SU-DHL-6 (cell line): ENCODE measurements at regions not wholly inside any gene's neighbourhood (a gene's known extent, or its start where the extent isn't known, plus 50 kb on each side); places are given as distances from the start of the nearest gene placed in this dataset.

ENCODE experiments used
- CTCF ChIP-seq: fragments of 200-600 bp; sonication (generic); IDR thresholded peaks from one replicate; pipeline ENCODE4 v1.5.1; 2017; ENCODE audit warnings: antibody characterized with exemption, mild to moderate bottlenecking, low read length, moderate library complexity; ENCODE audit not compliant: insufficient read depth, poor library complexity, severe bottlenecking
- EZH2phosphoT487 ChIP-seq: fragments of 200-600 bp; sonication (generic), shearing (Covaris generic); conservative IDR thresholded peaks from 2 replicates; pipeline ENCODE4 v1.6.1; 2018; ENCODE audit warnings: mild to moderate bottlenecking, antibody characterized with exemption, low read length, moderate library complexity, mixed read lengths

DNA sequence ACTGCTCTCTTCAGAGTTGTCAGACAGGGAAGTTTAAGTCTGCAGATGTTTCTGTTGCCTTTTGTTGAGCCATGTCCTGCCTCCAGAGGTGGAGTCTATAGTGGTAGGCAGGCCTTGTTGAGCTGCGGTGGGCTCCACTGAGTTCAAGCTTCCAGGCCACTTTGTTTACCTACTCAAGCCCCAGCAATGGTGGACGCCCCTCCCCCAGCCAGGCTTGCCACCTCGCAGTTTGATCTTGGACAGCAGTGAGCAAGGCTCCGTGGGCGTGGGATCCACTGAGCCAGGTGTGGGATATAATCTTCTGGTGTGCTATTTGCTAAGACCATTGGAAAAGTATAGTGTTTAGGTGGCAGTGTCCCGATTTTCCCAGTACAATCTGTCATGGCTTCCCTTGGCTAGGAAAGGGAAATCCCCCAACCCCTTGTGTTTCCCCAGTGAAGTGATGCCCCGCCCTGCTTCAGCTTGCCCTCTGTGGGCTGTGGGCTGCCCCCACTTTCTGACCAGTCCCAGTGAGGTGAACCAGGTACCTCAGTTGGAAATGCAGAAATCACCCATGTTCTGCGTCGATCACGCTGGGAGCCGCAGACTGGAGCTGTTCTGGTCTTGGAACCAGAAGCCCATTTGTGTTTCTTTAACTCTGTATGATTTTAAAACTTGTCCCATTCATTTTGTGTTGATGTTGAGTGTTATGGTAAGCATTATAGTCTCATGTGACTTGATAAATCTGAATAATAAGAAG lies 89.2 kb upstream of the CALCR start:
- TF ChIP-seq CTCF (no peak), EZH2phosphoT487 (no peak)
